ENCODE measurements at regions not wholly inside any gene's neighbourhood (a gene's known extent, or its start where the extent isn't known, plus 50 kb on each side); places are given as distances from the start of the nearest gene placed in this dataset.

DNA sequence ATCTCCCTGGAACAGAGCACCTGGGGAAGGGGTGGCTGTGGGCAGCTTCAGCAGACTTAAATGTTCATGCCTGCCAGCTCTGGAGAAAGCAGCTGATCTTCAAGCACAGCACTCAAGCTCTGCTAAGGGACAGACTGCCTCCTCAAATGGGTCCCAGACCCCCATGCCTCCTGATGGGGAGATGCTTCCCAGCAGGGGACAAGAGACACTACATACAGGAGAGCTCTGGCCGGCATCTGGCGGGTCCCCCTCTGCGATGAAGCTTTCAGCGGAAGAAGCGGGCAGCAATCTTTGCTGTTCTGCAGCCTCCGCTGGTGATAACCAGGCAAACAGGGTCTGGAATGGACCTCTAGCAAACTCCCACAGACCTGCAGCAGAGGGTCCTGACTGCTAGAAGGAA lies 294.8 kb downstream of the RND3 start:
- TF ChIP-seq EZH2 (IDR thresholded peaks at IDR 0.05; ENCODE audit: low read depth): no peak
- TF ChIP-seq, protein P1, sequence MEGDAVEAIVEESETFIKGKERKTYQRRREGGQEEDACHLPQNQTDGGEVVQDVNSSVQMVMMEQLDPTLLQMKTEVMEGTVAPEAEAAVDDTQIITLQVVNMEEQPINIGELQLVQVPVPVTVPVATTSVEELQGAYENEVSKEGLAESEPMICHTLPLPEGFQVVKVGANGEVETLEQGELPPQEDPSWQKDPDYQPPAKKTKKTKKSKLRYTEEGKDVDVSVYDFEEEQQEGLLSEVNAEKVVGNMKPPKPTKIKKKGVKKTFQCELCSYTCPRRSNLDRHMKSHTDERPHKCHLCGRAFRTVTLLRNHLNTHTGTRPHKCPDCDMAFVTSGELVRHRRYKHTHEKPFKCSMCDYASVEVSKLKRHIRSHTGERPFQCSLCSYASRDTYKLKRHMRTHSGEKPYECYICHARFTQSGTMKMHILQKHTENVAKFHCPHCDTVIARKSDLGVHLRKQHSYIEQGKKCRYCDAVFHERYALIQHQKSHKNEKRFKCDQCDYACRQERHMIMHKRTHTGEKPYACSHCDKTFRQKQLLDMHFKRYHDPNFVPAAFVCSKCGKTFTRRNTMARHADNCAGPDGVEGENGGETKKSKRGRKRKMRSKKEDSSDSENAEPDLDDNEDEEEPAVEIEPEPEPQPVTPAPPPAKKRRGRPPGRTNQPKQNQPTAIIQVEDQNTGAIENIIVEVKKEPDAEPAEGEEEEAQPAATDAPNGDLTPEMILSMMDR (conservative IDR thresholded peaks at IDR 0.05): no peak
- Histone ChIP-seq H3K9me3 (ENCODE audit: insufficient read depth, low read depth) (no peaks in the 10 kb centered on the region), H4K20me1 (ENCODE audit: insufficient read depth) (no peaks in the 10 kb centered on the region), H3K4me2 (no peak overlapping the region), H3K4me1 (replicated peaks; ENCODE audit: insufficient read depth) (0 out of 2 replicates have a peak, but pooled peaks cover 6% of the 10 kb centered on the region), H3K79me2 (ENCODE audit: low read depth) (no peaks in the 10 kb centered on the region), H3K36me3 (ENCODE audit: low read depth) (no peaks in the 10 kb centered on the region), H2AFZ (no peak overlapping the region), H3K27me3 (ENCODE audit: insufficient read depth, low read depth) (no peaks in the 10 kb centered on the region), H3K27ac (no peak overlapping the region), H3K9me2 (ENCODE audit: insufficient read depth) (no peaks in the 10 kb centered on the region; the same call in 1 of the 2 replicates), H3K4me3 (no peak overlapping the region), H3F3A (ENCODE audit: insufficient read depth, low read depth) (no peaks in the 10 kb centered on the region)
- CTCF ChIA-PET: no interaction called here
- DNase-seq: no peak
- POLR2A ChIA-PET (ENCODE audit: unreplicated experiment): no interaction called here
- no TSS peak for BruUV-seq (replicated peaks)
- intact Hi-C loops (cut with micrococcal nuclease; ENCODE audit: unreplicated experiment): no loop called here

- Histone ChIP-seq H4K20me1 (ENCODE audit: insufficient read depth) (no peaks in the 10 kb centered on the region), H3K36me3 (ENCODE audit: low read depth) (no peaks in the 10 kb centered on the region), H2AFZ (no peak overlapping the region), H3F3A (ENCODE audit: insufficient read depth, low read depth) (no peaks in the 10 kb centered on the region), H3K4me2 (no peak overlapping the region), H3K9me3 (ENCODE audit: insufficient read depth, low read depth) (no peaks in the 10 kb centered on the region), H3K9me2 (ENCODE audit: insufficient read depth) (no peaks in the 10 kb centered on the region; the same call in 1 of the 2 replicates), H3K27me3 (ENCODE audit: insufficient read depth, low read depth) (no peaks in the 10 kb centered on the region), H3K4me3 (no peak overlapping the region), H3K27ac (no peak overlapping the region), H3K4me1 (replicated peaks; ENCODE audit: insufficient read depth) (0 out of 2 replicates have a peak, but pooled peaks cover 6% of the 10 kb centered on the region), H3K79me2 (ENCODE audit: low read depth) (no peaks in the 10 kb centered on the region)
- TF ChIP-seq EZH2 (IDR thresholded peaks at IDR 0.05; ENCODE audit: low read depth): no peak
- TF ChIP-seq, protein P1 (conservative IDR thresholded peaks at IDR 0.05): no peak
- no peak for DNase-seq
- ChIA-PET CTCF (no interaction called here), POLR2A (ENCODE audit: unreplicated experiment) (no interaction called here)
- no TSS peak for BruUV-seq (replicated peaks)
- intact Hi-C loops (cut with micrococcal nuclease; ENCODE audit: unreplicated experiment): no loop called here
Observed at GRCh38 chr2:150191349-150191748, 296.1 kb downstream of the RND3 start.

GRCh38 chr2:150190546-150190945 lies 296.9 kb downstream of the RND3 start:
- no peak for TF ChIP-seq EZH2 (IDR thresholded peaks at IDR 0.05; ENCODE audit: low read depth)
- TF ChIP-seq, protein P1 (conservative IDR thresholded peaks at IDR 0.05): no peak
- BruUV-seq (replicated peaks): no TSS peak
- no peak overlapping the region for H3K27ac ChIP-seq
- no peaks in the 10 kb centered on the region for H3K27me3 ChIP-seq (ENCODE audit: insufficient read depth, low read depth)
- H3K4me3 ChIP-seq: no peak overlapping the region
- intact Hi-C loops (cut with micrococcal nuclease; ENCODE audit: unreplicated experiment): no loop called here
- H3K9me3 ChIP-seq (ENCODE audit: insufficient read depth, low read depth): no peaks in the 10 kb centered on the region
- ChIA-PET CTCF (no interaction called here), POLR2A (ENCODE audit: unreplicated experiment) (no interaction called here)
- H3K9me2 ChIP-seq (ENCODE audit: insufficient read depth): no peaks in the 10 kb centered on the region; the same call in 1 of the 2 replicates
- H3K4me1 ChIP-seq (replicated peaks; ENCODE audit: insufficient read depth): 0 out of 2 replicates have a peak, but pooled peaks cover 6% of the 10 kb centered on the region
- H3K4me2 ChIP-seq: no peak overlapping the region
- H2AFZ ChIP-seq: no peak overlapping the region
- H3K36me3 ChIP-seq (ENCODE audit: low read depth): no peaks in the 10 kb centered on the region
- H3F3A ChIP-seq (ENCODE audit: insufficient read depth, low read depth): no peaks in the 10 kb centered on the region
- no peak for DNase-seq
- no peaks in the 10 kb centered on the region for H3K79me2 ChIP-seq (ENCODE audit: low read depth)
- no peaks in the 10 kb centered on the region for H4K20me1 ChIP-seq (ENCODE audit: insufficient read depth)

Measured in PC-9 (cell line).